ENCODE measurements at regions not wholly inside any gene's neighbourhood (a gene's known extent, or its start where the extent isn't known, plus 50 kb on each side); places are given as distances from the start of the nearest gene placed in this dataset.

DNA sequence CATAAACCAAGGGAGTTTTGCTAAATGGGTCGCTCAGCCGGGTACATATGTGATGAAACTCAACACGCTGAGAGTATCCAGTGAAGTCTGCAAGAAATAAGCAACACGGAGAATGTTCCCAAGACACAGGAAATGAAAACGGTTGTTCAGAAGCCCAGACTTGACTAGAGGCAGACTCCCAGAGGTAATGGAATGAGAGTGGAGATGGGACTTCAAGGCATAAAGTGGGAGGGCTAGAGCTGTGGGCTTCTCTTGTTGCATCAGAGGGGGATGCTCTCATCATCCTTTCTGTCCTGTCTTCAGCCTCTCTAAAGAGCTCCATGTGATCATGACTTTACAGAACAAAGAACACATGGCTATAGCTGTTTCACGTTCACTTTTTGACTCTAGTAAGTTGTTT, 88.3 kb downstream of the BAMBI start:
- TF ChIP-seq, protein P1, sequence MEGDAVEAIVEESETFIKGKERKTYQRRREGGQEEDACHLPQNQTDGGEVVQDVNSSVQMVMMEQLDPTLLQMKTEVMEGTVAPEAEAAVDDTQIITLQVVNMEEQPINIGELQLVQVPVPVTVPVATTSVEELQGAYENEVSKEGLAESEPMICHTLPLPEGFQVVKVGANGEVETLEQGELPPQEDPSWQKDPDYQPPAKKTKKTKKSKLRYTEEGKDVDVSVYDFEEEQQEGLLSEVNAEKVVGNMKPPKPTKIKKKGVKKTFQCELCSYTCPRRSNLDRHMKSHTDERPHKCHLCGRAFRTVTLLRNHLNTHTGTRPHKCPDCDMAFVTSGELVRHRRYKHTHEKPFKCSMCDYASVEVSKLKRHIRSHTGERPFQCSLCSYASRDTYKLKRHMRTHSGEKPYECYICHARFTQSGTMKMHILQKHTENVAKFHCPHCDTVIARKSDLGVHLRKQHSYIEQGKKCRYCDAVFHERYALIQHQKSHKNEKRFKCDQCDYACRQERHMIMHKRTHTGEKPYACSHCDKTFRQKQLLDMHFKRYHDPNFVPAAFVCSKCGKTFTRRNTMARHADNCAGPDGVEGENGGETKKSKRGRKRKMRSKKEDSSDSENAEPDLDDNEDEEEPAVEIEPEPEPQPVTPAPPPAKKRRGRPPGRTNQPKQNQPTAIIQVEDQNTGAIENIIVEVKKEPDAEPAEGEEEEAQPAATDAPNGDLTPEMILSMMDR (IDR thresholded peaks at IDR 0.05) = no peak
- TF ChIP-seq EP300 (IDR thresholded peaks at IDR 0.05) (no peak), POLR2A (IDR thresholded peaks at IDR 0.05) (no peak)

Data from tibial nerve (tissue), 4 donors.